CD4-positive, CD25-positive, alpha-beta regulatory T cell (primary cell): ENCODE measurements at regions not wholly inside any gene's neighbourhood (a gene's known extent, or its start where the extent isn't known, plus 50 kb on each side); places are given as distances from the start of the nearest gene placed in this dataset.

Source experiments
- ATAC-seq, 2 donors: fragments of 150-1000 bp; cut with Tn5 transposase; one replicate each; pipeline ENCODE4 v1.10.0; 2021; ENCODE audit warnings: low read depth in 2 of 2, moderate number of reproducible peaks in 2 of 2, moderate library complexity in 1 of 2
- DNase-seq, 3 donors: peaks; one replicate each; pipeline versions ENCODE4 v3.0.0 to v3.0.0-alpha.2; 2012 to 2022; ENCODE audit warnings: mixed read lengths in 1 of 3
- H3K27ac ChIP-seq: one replicate; pipeline ENCODE4 v1.7.0; 2013; ENCODE audit warnings: mild to moderate bottlenecking, low read length; ENCODE audit not compliant: insufficient read depth, poor library complexity, severe bottlenecking
- H3K27me3 ChIP-seq: one replicate; pipeline ENCODE4 v1.7.0; 2013; ENCODE audit warnings: low read length; ENCODE audit not compliant: control insufficient read depth, insufficient read depth
- H3K36me3 ChIP-seq: one replicate; pipeline ENCODE4 v1.7.0; 2013; ENCODE audit warnings: mild to moderate bottlenecking, low read length, moderate library complexity; ENCODE audit not compliant: control insufficient read depth, insufficient read depth
- H3K4me1 ChIP-seq: 2 replicates; pipeline ENCODE4 v1.7.0; 2013; ENCODE audit warnings: mild to moderate bottlenecking, low read length; ENCODE audit not compliant: insufficient read depth, control insufficient read depth, poor library complexity, severe bottlenecking
- H3K4me3 ChIP-seq: one replicate; pipeline ENCODE4 v1.7.0; 2013; ENCODE audit warnings: low read depth, mild to moderate bottlenecking, low read length, moderate library complexity
- H3K9me3 ChIP-seq, 2 experiments: 1 replicate in 1 of 2; 2 replicates in 1 of 2; pipeline ENCODE4 v1.7.0; 2013; ENCODE audit warnings: low read length in 2 of 2, mild to moderate bottlenecking in 1 of 2, moderate library complexity in 1 of 2; ENCODE audit not compliant: control insufficient read depth in 2 of 2
- H3K27ac Mint-ChIP-seq, 3 donors: one replicate each; pipeline ENCODE4 v1.8.0; 2020 to 2022; ENCODE audit warnings: mild to moderate bottlenecking in 3 of 3, mixed read lengths in 3 of 3, moderate library complexity in 2 of 3
- H3K27me3 Mint-ChIP-seq: one replicate; pipeline ENCODE4 v1.8.0; 2022; ENCODE audit warnings: mild to moderate bottlenecking, mixed read lengths
- H3K36me3 Mint-ChIP-seq: one replicate; pipeline ENCODE4 v1.8.0; 2020; ENCODE audit warnings: mixed read lengths
- H3K4me1 Mint-ChIP-seq, 4 donors: one replicate each; pipeline ENCODE4 v1.8.0; 2020 to 2022; ENCODE audit warnings: mixed read lengths in 4 of 4, mild to moderate bottlenecking in 1 of 4
- H3K4me3 Mint-ChIP-seq, 4 donors: one replicate each; pipeline ENCODE4 v1.8.0; 2020 to 2022; ENCODE audit warnings: mild to moderate bottlenecking in 4 of 4, mixed read lengths in 4 of 4, moderate library complexity in 3 of 4
- H3K9me3 Mint-ChIP-seq, 7 donors: one replicate each; pipeline ENCODE4 v1.8.0; 2020 to 2022; ENCODE audit warnings: mixed read lengths in 7 of 7, mild to moderate bottlenecking in 3 of 7, moderate library complexity in 2 of 7

- Mint-ChIP-seq H3K27ac (no peak overlapping the region), H3K4me3 (no peak overlapping the region), H3K4me1 (no peaks in the 10 kb centered on the region), H3K36me3 (no peaks in the 10 kb centered on the region), H3K27me3 (no peaks in the 10 kb centered on the region), H3K9me3 (peaks cover 2 to 12% (median 4%) of the 10 kb centered on the region in 7 donors)
- Histone ChIP-seq H3K36me3 (no peaks in the 10 kb centered on the region), H3K27ac (no peak overlapping the region), H3K27me3 (no peaks in the 10 kb centered on the region), H3K4me3 (no peak overlapping the region), H3K9me3 (no peaks in the 10 kb centered on the region), H3K4me1 (no peaks in the 10 kb centered on the region)
- DNase-seq (no peak), ATAC-seq (no peak)
These were observed 802.0 kb downstream of the RAPGEF2 start for GRCh38 chr4:159904906-159905305.

- no peak overlapping the region for H3K4me3 ChIP-seq
- no peaks in the 10 kb centered on the region for H3K4me1 Mint-ChIP-seq
- H3K27ac Mint-ChIP-seq, result no peak overlapping the region
- no peaks in the 10 kb centered on the region for H3K27me3 Mint-ChIP-seq
- H3K27me3 ChIP-seq, result no peaks in the 10 kb centered on the region
- H3K9me3 ChIP-seq, result no peaks in the 10 kb centered on the region
- H3K36me3 Mint-ChIP-seq, result no peaks in the 10 kb centered on the region
- no peak overlapping the region for H3K4me3 Mint-ChIP-seq
- ATAC-seq (no peak), DNase-seq (no peak)
- H3K4me1 ChIP-seq, result no peaks in the 10 kb centered on the region
- no peak overlapping the region for H3K27ac ChIP-seq
- no peaks in the 10 kb centered on the region for H3K36me3 ChIP-seq
- H3K9me3 Mint-ChIP-seq, result peaks cover 2 to 15% (median 5%) of the 10 kb centered on the region in 7 donors
These were observed 803.2 kb downstream of the RAPGEF2 start for GRCh38 chr4:159906051-159906450.

GRCh38 chr4:159906517-159906916 is 803.6 kb downstream of the RAPGEF2 start:
- no peak for DNase-seq
- Mint-ChIP-seq H3K27me3 (no peaks in the 10 kb centered on the region), H3K36me3 (no peaks in the 10 kb centered on the region), H3K4me1 (no peaks in the 10 kb centered on the region), H3K27ac (no peak overlapping the region), H3K4me3 (no peak overlapping the region), H3K9me3 (peaks cover 2 to 15% (median 5%) of the 10 kb centered on the region in 7 donors)
- H3K4me1 ChIP-seq, result no peaks in the 10 kb centered on the region
- H3K4me3 ChIP-seq, result no peak overlapping the region
- no peak overlapping the region for H3K27ac ChIP-seq
- H3K27me3 ChIP-seq, result no peaks in the 10 kb centered on the region
- no peaks in the 10 kb centered on the region for H3K9me3 ChIP-seq
- ATAC-seq, result no peak
- no peaks in the 10 kb centered on the region for H3K36me3 ChIP-seq

GRCh38 chr4:159910721-159911120 is 807.8 kb downstream of the RAPGEF2 start:
- ATAC-seq (no peak), DNase-seq (no peak)
- Histone ChIP-seq H3K36me3 (no peaks in the 10 kb centered on the region), H3K4me1 (no peaks in the 10 kb centered on the region), H3K9me3 (no peaks in the 10 kb centered on the region), H3K27me3 (no peaks in the 10 kb centered on the region), H3K4me3 (no peak overlapping the region), H3K27ac (no peak overlapping the region)
- Mint-ChIP-seq H3K27ac (no peak overlapping the region), H3K4me3 (no peak overlapping the region), H3K27me3 (no peaks in the 10 kb centered on the region), H3K4me1 (no peaks in the 10 kb centered on the region), H3K36me3 (no peaks in the 10 kb centered on the region), H3K9me3 (peaks cover 4 to 11% (median 7%) of the 10 kb centered on the region in 7 donors)

GRCh38 chr4:159922119-159922518 is 819.2 kb downstream of the RAPGEF2 start:
- peaks cover 0 to 1% (median 0%) of the 10 kb centered on the region in 4 donors for H3K4me1 Mint-ChIP-seq
- ATAC-seq, result no peak

GRCh38 chr4:159925770-159926169 is 822.9 kb downstream of the RAPGEF2 start:
- Histone ChIP-seq H3K27me3 (no peaks in the 10 kb centered on the region), H3K4me1 (no peaks in the 10 kb centered on the region), H3K9me3 (peaks cover 0 to 14% of the 10 kb centered on the region in 2 experiments), H3K4me3 (no peak overlapping the region), H3K36me3 (no peaks in the 10 kb centered on the region), H3K27ac (no peak overlapping the region)
- Mint-ChIP-seq H3K36me3 (no peaks in the 10 kb centered on the region), H3K9me3 (peaks cover 0 to 33% (median 8%) of the 10 kb centered on the region in 7 donors), H3K27ac (no peak overlapping the region), H3K4me3 (no peak overlapping the region), H3K4me1 (no peaks in the 10 kb centered on the region), H3K27me3 (no peaks in the 10 kb centered on the region)
- ATAC-seq (no peak), DNase-seq (no peak)

More at GRCh38 chr4:159922119-159922518, 819.2 kb downstream of the RAPGEF2 start:
- H3K36me3 Mint-ChIP-seq, result no peaks in the 10 kb centered on the region
- Histone ChIP-seq H3K27me3 (no peaks in the 10 kb centered on the region), H3K27ac (no peak overlapping the region), H3K9me3 (peaks cover 0 to 14% of the 10 kb centered on the region in 2 experiments), H3K4me1 (no peaks in the 10 kb centered on the region), H3K4me3 (no peak overlapping the region), H3K36me3 (no peaks in the 10 kb centered on the region)
- H3K9me3 Mint-ChIP-seq, result peaks cover 0 to 28% (median 6%) of the 10 kb centered on the region in 7 donors
- H3K27me3 Mint-ChIP-seq, result no peaks in the 10 kb centered on the region
- no peak for DNase-seq
- H3K27ac Mint-ChIP-seq, result no peak overlapping the region
- no peak overlapping the region for H3K4me3 Mint-ChIP-seq

- Histone ChIP-seq H3K36me3 (no peaks in the 10 kb centered on the region), H3K27ac (no peak overlapping the region), H3K4me1 (no peaks in the 10 kb centered on the region), H3K27me3 (no peaks in the 10 kb centered on the region), H3K4me3 (no peak overlapping the region), H3K9me3 (peaks cover 0 to 14% of the 10 kb centered on the region in 2 experiments)
- DNase-seq (no peak), ATAC-seq (no peak)
- no peaks in the 10 kb centered on the region for H3K4me1 Mint-ChIP-seq
- H3K27ac Mint-ChIP-seq, result no peak overlapping the region
- no peak overlapping the region for H3K4me3 Mint-ChIP-seq
- H3K9me3 Mint-ChIP-seq, result peaks cover 0 to 33% (median 8%) of the 10 kb centered on the region in 7 donors
- H3K36me3 Mint-ChIP-seq, result no peaks in the 10 kb centered on the region
- no peaks in the 10 kb centered on the region for H3K27me3 Mint-ChIP-seq
These were observed 824.0 kb downstream of the RAPGEF2 start for GRCh38 chr4:159926871-159927270.

- ATAC-seq (no peak), DNase-seq (no peak)
- no peak overlapping the region for H3K4me3 Mint-ChIP-seq
- H3K4me1 Mint-ChIP-seq, result no peaks in the 10 kb centered on the region
- Histone ChIP-seq H3K4me1 (no peaks in the 10 kb centered on the region), H3K27ac (no peak overlapping the region), H3K27me3 (no peaks in the 10 kb centered on the region), H3K36me3 (no peaks in the 10 kb centered on the region), H3K4me3 (no peak overlapping the region), H3K9me3 (peaks cover 0 to 14% of the 10 kb centered on the region in 2 experiments)
- peaks cover 2 to 33% (median 8%) of the 10 kb centered on the region in 7 donors for H3K9me3 Mint-ChIP-seq
- H3K27me3 Mint-ChIP-seq, result no peaks in the 10 kb centered on the region
- no peaks in the 10 kb centered on the region for H3K36me3 Mint-ChIP-seq
- H3K27ac Mint-ChIP-seq, result no peak overlapping the region
These were observed 824.9 kb downstream of the RAPGEF2 start for GRCh38 chr4:159927781-159928180.
